Astrocyte (in vitro differentiated cells and primary cell): ENCODE measurements at regions not wholly inside any gene's neighbourhood (a gene's known extent, or its start where the extent isn't known, plus 50 kb on each side); places are given as distances from the start of the nearest gene placed in this dataset.

ENCODE experiments used
- DNase-seq: peaks from one replicate; pipeline ENCODE4 v3.0.0-alpha.2; 2010; ENCODE audit warnings: low read depth
- FAIRE-seq: peaks from 2 replicates; lab custom pipeline; 2011; peaks lifted over from hg19 to GRCh38; lab: Jason Lieb, UNC
- H2AFZ ChIP-seq: 2 replicates; pipeline ENCODE4 v1.6.0; 2012; ENCODE audit warnings: low read depth, low read length, inconsistent platforms
- H3K27ac ChIP-seq: 2 replicates; pipeline ENCODE4 v1.5.1; 2011; ENCODE audit warnings: low read depth, low read length, inconsistent platforms
- H3K27me3 ChIP-seq: 2 replicates; pipeline ENCODE4 v1.6.0; 2011; ENCODE audit warnings: low read length, inconsistent platforms; ENCODE audit not compliant: insufficient read depth
- H3K36me3 ChIP-seq: 2 replicates; pipeline ENCODE4 v1.5.1; 2011; ENCODE audit warnings: low read length, inconsistent platforms; ENCODE audit not compliant: insufficient read depth
- H3K4me1 ChIP-seq: 2 replicates; pipeline ENCODE4 v1.5.1; 2011; ENCODE audit warnings: low read length, inconsistent platforms; ENCODE audit not compliant: insufficient read depth
- H3K4me2 ChIP-seq: 2 replicates; pipeline ENCODE4 v1.6.0; 2012; ENCODE audit warnings: low read length, inconsistent platforms
- H3K4me3 ChIP-seq: 2 replicates; pipeline ENCODE4 v1.5.1; 2011; ENCODE audit warnings: low read depth, mild to moderate bottlenecking, low read length, inconsistent platforms; ENCODE audit not compliant: insufficient read depth
- H3K79me2 ChIP-seq: 2 replicates; pipeline ENCODE4 v1.6.0; 2012; ENCODE audit warnings: mild to moderate bottlenecking, low read length, inconsistent platforms; ENCODE audit not compliant: insufficient read depth
- H3K9ac ChIP-seq: 2 replicates; pipeline ENCODE4 v1.6.0; 2012; ENCODE audit warnings: mild to moderate bottlenecking, low read length, inconsistent platforms
- H3K9me3 ChIP-seq: 2 replicates; pipeline ENCODE4 v1.5.1; 2012; ENCODE audit warnings: low read depth, mild to moderate bottlenecking, low read length, inconsistent platforms; ENCODE audit not compliant: insufficient read depth
- H4K20me1 ChIP-seq: 2 replicates; pipeline ENCODE4 v1.6.0; 2012; ENCODE audit warnings: low read length, inconsistent platforms; ENCODE audit not compliant: insufficient read depth
- H3K27ac Mint-ChIP-seq: one replicate; pipeline ENCODE4 v1.8.0; 2021; ENCODE audit warnings: mild to moderate bottlenecking, mixed read lengths; ENCODE audit not compliant: unreplicated experiment
- H3K27me3 Mint-ChIP-seq: one replicate; pipeline ENCODE4 v1.8.0; 2021; ENCODE audit warnings: low read depth, mixed read lengths; ENCODE audit not compliant: unreplicated experiment
- H3K36me3 Mint-ChIP-seq: one replicate; pipeline ENCODE4 v1.8.0; 2021; ENCODE audit warnings: low read depth, mixed read lengths; ENCODE audit not compliant: unreplicated experiment
- H3K4me1 Mint-ChIP-seq: one replicate; pipeline ENCODE4 v1.8.0; 2021; ENCODE audit warnings: low read depth, mixed read lengths; ENCODE audit not compliant: unreplicated experiment
- H3K4me3 Mint-ChIP-seq: one replicate; pipeline ENCODE4 v1.8.0; 2021; ENCODE audit warnings: mild to moderate bottlenecking, moderate library complexity, mixed read lengths; ENCODE audit not compliant: unreplicated experiment
- H3K9me3 Mint-ChIP-seq: one replicate; pipeline ENCODE4 v1.8.0; 2021; ENCODE audit warnings: mild to moderate bottlenecking, mixed read lengths; ENCODE audit not compliant: unreplicated experiment
- CTCF ChIP-seq: IDR thresholded peaks from 2 replicates; pipeline ENCODE4 v1.5.1; 2011; ENCODE audit warnings: low read depth, mild to moderate bottlenecking, inconsistent platforms, low read length, moderate library complexity; ENCODE audit not compliant: insufficient read depth
- EZH2 ChIP-seq: IDR thresholded peaks from 2 replicates; pipeline ENCODE4 v1.6.1; 2012; ENCODE audit warnings: mild to moderate bottlenecking, low read length, inconsistent platforms; ENCODE audit not compliant: insufficient read depth

DNA sequence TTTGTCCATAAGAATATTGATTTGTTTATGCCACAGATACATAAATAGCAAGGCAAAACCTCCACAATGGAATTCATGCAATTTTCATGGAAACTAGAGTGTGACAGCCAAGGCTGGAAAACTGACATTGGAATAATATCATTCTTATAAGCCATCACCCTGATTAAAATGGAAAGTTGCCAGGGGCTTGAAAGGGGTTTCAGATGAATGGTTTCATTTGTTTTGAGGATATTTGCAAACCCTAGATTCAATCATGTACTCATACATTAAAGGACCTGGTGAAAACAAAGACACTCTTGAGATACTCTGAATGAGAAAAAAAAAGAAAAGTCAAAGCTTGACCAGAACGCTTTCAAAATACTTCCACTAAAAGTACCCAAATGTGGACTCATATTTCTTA is 205.7 kb downstream of the DIO2 start:
- H3K9me3 Mint-ChIP-seq = no peaks in the 10 kb centered on the region
- no peak for FAIRE-seq

DNA sequence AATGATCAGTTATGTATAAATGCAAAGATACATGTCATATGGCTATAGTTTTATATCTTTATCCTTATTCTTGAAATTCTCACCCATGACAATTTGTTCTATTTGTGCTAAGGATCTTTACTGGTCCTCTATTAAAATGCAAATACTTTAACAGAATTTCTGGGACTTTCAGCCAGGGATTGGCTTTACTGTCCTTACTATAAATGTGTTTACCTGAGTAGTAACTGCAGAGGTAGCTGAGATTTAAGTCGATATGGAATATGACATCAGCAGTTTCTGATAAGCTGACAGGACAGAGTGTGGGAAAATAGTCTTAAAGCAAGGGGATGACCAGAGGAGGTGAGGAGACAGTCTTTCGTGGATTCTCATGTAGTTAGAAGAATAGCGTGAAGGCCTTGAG is 206.4 kb downstream of the DIO2 start:
- H3K4me1 Mint-ChIP-seq = peaks cover 1% of the 10 kb centered on the region

More for the DNA sequence above, 205.7 kb downstream of the DIO2 start:
- H3K4me3 ChIP-seq = no peak overlapping the region
- no peaks in the 10 kb centered on the region for H3K36me3 ChIP-seq
- H3K27me3 ChIP-seq = no peaks in the 10 kb centered on the region
- Mint-ChIP-seq H3K27ac (no peak overlapping the region), H3K27me3 (no peaks in the 10 kb centered on the region), H3K36me3 (no peaks in the 10 kb centered on the region), H3K4me1 (peaks cover 1% of the 10 kb centered on the region), H3K4me3 (no peak overlapping the region)
- no peak overlapping the region for H2AFZ ChIP-seq
- H3K9me3 ChIP-seq = no peaks in the 10 kb centered on the region
- DNase-seq = no peak
- no peaks in the 10 kb centered on the region for H3K4me1 ChIP-seq
- no peak overlapping the region for H3K4me2 ChIP-seq
- H4K20me1 ChIP-seq = no peaks in the 10 kb centered on the region
- H3K27ac ChIP-seq = no peak overlapping the region
- H3K9ac ChIP-seq = no peak overlapping the region
- TF ChIP-seq CTCF (no peak), EZH2 (no peak)
- H3K79me2 ChIP-seq = no peaks in the 10 kb centered on the region

More for the DNA sequence above, 206.4 kb downstream of the DIO2 start:
- no peak overlapping the region for H2AFZ ChIP-seq
- no peaks in the 10 kb centered on the region for H3K27me3 ChIP-seq
- no peaks in the 10 kb centered on the region for H4K20me1 ChIP-seq
- Mint-ChIP-seq H3K27me3 (no peaks in the 10 kb centered on the region), H3K36me3 (no peaks in the 10 kb centered on the region), H3K4me3 (no peak overlapping the region), H3K9me3 (no peaks in the 10 kb centered on the region), H3K27ac (no peak overlapping the region)
- H3K4me2 ChIP-seq = no peak overlapping the region
- TF ChIP-seq CTCF (no peak), EZH2 (no peak)
- no peaks in the 10 kb centered on the region for H3K36me3 ChIP-seq
- H3K4me1 ChIP-seq = no peaks in the 10 kb centered on the region
- no peak for DNase-seq
- H3K27ac ChIP-seq = no peak overlapping the region
- no peaks in the 10 kb centered on the region for H3K9me3 ChIP-seq
- H3K9ac ChIP-seq = no peak overlapping the region
- FAIRE-seq = no peak
- H3K4me3 ChIP-seq = no peak overlapping the region
- H3K79me2 ChIP-seq = no peaks in the 10 kb centered on the region
